GM18868 (cell line): ENCODE measurements at regions not wholly inside any gene's neighbourhood (a gene's known extent, or its start where the extent isn't known, plus 50 kb on each side); places are given as distances from the start of the nearest gene placed in this dataset.

Experiments
- ATAC-seq: cut with Tn5 transposase; IDR thresholded peaks from one replicate; pipeline ENCODE4 v1.9.1; 2021; ENCODE audit warnings: mild to moderate bottlenecking, moderate library complexity; ENCODE audit not compliant: unreplicated experiment

- ATAC-seq = no peak
These were observed 375.3 kb downstream of the VPS13C start for GRCh38 chr15:61684749-61685467.

- ATAC-seq = no peak
These were observed 377.1 kb downstream of the VPS13C start for GRCh38 chr15:61682891-61683735.

- no peak for ATAC-seq
These were observed 378.6 kb downstream of the VPS13C start for GRCh38 chr15:61681676-61682075.

- no peak for ATAC-seq
These were observed 379.2 kb downstream of the VPS13C start for GRCh38 chr15:61681038-61681418.

GRCh38 chr15:61680260-61681037, 379.8 kb downstream of the VPS13C start:
- no peak for ATAC-seq

- no peak for ATAC-seq
These were observed 388.5 kb downstream of the VPS13C start for GRCh38 chr15:61671736-61672135.

- ATAC-seq = no peak
These were observed 391.8 kb downstream of the VPS13C start for GRCh38 chr15:61668444-61668843.

- no peak for ATAC-seq
These were observed 398.5 kb downstream of the VPS13C start for GRCh38 chr15:61661791-61662190.

- ATAC-seq = no peak
These were observed 399.7 kb downstream of the VPS13C start for GRCh38 chr15:61660579-61660978.

GRCh38 chr15:61659566-61660190, 400.6 kb downstream of the VPS13C start:
- ATAC-seq = no peak

- no peak for ATAC-seq
These were observed 402.8 kb downstream of the VPS13C start for GRCh38 chr15:61657461-61657860.

GRCh38 chr15:61656391-61656790, 403.9 kb downstream of the VPS13C start:
- no peak for ATAC-seq

- ATAC-seq = no peak
These were observed 404.4 kb downstream of the VPS13C start for GRCh38 chr15:61655881-61656280.

GRCh38 chr15:61654918-61655317, 405.3 kb downstream of the VPS13C start:
- ATAC-seq = no peak

- ATAC-seq = no peak
These were observed 406.1 kb downstream of the VPS13C start for GRCh38 chr15:61654002-61654740.

GRCh38 chr15:61653110-61653509, 407.1 kb downstream of the VPS13C start:
- no peak for ATAC-seq

- ATAC-seq = no peak
These were observed 409.0 kb downstream of the VPS13C start for GRCh38 chr15:61651267-61651666.

- no peak for ATAC-seq
These were observed 411.2 kb downstream of the VPS13C start for GRCh38 chr15:61649046-61649445.

GRCh38 chr15:61644550-61644949, 415.4 kb upstream of the RORA start:
- ATAC-seq = no peak

- no peak for ATAC-seq
These were observed 412.5 kb upstream of the RORA start for GRCh38 chr15:61641645-61642044.
